GM12872 (cell line): ENCODE measurements at regions not wholly inside any gene's neighbourhood (a gene's known extent, or its start where the extent isn't known, plus 50 kb on each side); places are given as distances from the start of the nearest gene placed in this dataset.

Experiments
- CTCF ChIP-seq: IDR thresholded peaks from 3 replicates; pipeline ENCODE4 v1.5.1; 2011; ENCODE audit warnings: low read depth, mild to moderate bottlenecking, low read length, moderate library complexity; ENCODE audit not compliant: insufficient read depth

DNA sequence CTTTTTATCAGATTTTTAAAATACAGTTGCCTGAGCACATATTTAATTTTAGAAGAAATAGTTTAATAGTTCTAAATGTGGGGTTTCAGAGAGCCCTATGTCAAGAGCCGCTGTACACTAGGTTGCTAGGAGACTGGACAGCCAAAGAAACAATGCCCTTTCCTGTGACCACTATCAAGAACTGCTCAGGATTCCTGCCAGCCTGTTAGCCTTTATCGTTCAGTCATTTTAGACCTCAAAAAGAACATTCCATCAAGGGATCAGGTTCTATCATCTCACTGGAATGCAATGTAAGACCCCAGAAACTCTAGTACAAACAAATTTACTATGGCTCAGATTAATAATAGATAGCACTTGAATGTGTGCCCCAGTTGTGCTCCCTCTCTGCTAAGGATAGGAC is 181.2 kb upstream of the CCN2 start:
- TF ChIP-seq CTCF = no peak

DNA sequence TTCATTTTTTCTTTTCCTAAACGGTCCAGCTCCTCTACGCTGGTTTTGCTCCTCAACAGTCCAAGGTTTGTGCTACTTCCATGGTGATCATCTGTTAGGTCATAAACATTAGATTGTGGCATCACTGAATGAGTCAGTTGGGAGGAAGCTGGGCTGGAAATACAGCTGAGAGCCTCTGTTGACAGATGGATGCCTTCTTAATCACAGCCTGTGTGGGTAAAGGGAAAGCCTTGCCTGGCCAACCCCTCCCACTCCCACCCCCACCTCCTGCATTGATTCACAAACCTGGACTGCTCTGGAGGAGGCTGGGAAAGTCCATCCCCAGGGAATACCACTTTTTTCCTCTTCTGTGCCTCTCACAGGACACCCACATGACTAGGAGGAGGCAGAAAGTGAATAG is 180.6 kb upstream of the CCN2 start:
- TF ChIP-seq CTCF = no peak

GRCh38 chr6:132131351-132131750 is 180.2 kb upstream of the CCN2 start:
- TF ChIP-seq CTCF = no peak

DNA sequence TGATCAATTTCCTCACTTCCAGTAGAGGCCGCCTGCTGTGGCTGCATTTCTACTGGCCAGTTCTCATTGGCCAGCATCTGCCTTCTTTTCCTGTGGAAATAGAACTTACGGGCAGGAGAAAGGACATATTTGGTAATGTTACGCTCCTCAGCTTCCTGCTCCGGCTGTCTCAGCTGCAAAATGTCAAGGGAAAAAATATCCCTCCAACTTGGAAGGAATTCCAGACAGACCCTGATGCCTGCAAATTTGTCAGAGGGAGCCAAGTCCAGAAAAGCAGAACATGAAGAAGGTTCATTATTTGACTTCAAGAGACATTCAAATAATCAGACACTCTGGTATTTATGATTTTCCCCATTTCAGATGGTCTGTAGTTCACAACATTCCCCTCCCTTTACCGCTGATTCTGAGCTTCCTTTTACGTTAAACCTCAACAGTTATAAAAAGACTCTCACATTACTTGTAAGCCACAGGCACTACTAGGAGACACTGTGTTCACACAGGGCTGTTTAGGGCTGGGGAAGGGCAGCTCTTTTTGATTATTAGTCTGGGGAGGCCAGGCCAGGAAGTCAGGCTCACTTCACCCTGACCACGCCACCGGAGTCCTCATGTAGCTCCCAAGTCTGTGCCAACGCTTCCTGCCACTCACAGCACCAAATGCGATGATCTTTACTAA is 179.6 kb upstream of the CCN2 start:
- TF ChIP-seq CTCF = no peak

- no peak for TF ChIP-seq CTCF
Observed at GRCh38 chr6:132128424-132128823, 177.3 kb upstream of the CCN2 start.

GRCh38 chr6:132126150-132126549 is 175.0 kb upstream of the CCN2 start:
- no peak for TF ChIP-seq CTCF

GRCh38 chr6:132122871-132123270 is 171.7 kb upstream of the CCN2 start:
- TF ChIP-seq CTCF = no peak
